GM21825 (cell line): ENCODE measurements at regions not wholly inside any gene's neighbourhood (a gene's known extent, or its start where the extent isn't known, plus 50 kb on each side); places are given as distances from the start of the nearest gene placed in this dataset.
"Not testable (repeated sequence)": the region's sequence is repeated elsewhere in the genome, so short reads cannot be mapped to it uniquely, and the experiment has no call there.

Source experiments
- ATAC-seq: cut with Tn5 transposase; IDR thresholded peaks from one replicate; pipeline ENCODE4 v1.9.1; 2021; ENCODE audit warnings: mild to moderate bottlenecking, moderate library complexity; ENCODE audit not compliant: unreplicated experiment

DNA sequence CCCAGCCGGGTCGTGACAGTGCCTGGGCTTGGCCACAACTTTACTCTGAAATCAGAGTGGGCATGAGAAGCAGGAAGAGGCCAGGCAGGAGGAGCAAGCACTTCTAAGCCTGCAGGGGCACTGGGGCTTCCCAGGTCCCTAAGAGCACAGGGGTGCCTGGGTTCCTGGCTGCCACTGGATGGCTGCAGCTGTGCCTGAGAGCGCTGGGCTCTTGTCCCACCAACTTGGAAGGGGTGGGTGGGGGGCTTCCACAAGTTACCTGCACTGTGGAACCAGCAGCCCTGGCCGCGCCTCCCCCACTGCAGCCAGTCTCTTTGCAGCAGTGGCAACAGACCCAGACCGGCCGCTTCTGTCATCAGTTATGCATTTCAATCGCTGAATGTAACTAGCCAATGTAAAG, 434.7 kb upstream of the GRM3 start:
- no peak for ATAC-seq

GRCh38 chr7:86207740-86208139, 436.0 kb upstream of the GRM3 start:
- no peak for ATAC-seq

DNA sequence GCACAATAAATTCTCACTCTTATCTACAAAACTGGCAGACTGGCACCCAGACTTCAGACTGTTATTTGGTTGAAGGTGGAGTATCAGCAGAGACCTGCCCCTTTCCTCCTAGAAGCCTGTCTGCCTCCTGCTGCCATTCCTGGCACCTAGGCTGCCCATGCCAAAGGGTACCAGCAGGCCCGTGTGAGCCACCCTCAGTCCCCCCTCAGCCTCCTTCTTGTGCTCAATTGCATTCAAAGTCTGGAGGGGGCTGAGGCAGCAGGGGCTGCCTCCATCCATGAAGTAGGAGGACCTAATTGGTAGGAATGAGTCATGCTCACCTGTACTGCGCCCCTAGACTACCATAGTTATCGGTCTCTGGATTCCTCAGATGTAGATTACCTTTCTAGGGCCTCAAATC, 440.9 kb upstream of the GRM3 start:
- no peak for ATAC-seq

DNA sequence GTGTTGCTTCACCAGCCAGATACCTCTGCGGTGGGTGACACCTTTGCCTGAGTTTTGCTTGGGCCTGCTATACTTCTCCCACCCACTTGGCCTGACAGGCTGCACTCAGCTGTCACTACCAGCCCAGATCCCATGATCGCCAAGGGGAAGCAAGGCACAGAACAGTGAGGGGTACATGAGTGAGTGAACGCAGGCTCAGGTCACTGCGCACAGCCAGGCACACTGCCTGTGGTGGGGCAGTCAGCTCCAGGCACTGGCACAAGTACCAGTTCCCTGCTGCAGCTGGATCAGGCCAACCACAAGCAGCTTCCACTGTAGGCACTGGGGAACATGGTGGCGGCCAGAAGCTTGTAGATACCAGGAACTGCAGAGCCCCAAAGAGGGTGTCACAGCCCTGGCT, 441.9 kb upstream of the GRM3 start:
- ATAC-seq: no peak

GRCh38 chr7:86199881-86200614, 443.7 kb upstream of the GRM3 start:
- ATAC-seq: no peak

DNA sequence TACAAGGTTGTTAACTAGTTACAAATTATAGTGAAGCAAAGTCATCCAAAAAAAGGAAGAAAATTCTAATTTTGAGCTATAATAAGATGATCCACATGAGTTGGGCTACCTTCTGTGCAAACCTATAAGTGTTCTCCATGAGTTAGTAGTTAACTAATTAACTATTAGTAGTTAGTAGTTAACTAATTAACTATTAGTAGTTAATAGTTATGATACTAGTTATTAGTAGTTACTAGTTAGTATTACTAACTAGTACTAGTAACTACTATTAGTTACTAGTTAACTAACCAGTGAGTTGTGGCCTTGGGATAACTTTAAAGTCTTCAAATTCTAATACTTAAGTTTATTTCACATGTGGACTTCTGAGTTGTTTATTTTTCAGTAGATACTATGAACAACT, 453.4 kb upstream of the GRM3 start:
- no peak for ATAC-seq

GRCh38 chr7:86181474-86181873, 462.2 kb upstream of the GRM3 start:
- no peak for ATAC-seq

DNA sequence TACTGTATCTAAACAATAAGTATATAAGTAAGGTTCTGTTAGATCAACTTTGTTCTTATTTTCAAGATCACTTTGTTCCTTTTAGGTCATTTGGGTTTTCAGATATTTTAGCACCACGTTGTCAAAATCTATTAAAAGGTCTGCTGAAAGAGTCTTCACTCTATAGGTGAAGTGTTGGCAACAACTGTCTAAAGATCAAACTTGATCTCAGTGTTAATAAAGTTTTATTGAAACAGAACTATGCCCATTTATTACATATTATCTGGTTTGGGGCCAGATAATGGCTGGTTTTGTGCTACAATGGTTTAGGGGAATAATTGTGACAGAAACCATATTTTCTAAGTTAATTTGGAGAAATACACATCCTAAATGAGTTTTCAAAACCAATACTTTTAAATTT, 478.9 kb upstream of the GRM3 start:
- no peak for ATAC-seq

GRCh38 chr7:86158111-86158510, 485.6 kb upstream of the GRM3 start:
- ATAC-seq: no peak

DNA sequence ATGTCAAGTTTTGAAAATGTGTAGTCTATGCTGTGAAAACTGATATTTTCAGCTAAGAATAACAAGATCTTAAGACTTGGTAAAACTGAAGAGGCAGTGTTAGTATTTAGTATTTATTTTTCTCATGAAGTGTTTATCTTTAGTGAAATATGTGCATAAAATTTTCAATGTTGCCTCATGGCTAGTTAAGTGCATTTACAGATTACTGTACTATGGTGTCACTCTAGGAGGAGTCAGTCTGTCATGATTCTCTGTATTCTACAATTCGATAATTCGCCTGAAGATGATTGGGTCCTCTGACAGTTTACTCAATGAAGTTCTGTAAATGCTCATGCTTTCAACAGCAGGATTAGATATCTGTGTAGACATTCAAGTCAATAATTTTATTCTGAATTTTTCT, 488.1 kb upstream of the GRM3 start:
- no peak for ATAC-seq

DNA sequence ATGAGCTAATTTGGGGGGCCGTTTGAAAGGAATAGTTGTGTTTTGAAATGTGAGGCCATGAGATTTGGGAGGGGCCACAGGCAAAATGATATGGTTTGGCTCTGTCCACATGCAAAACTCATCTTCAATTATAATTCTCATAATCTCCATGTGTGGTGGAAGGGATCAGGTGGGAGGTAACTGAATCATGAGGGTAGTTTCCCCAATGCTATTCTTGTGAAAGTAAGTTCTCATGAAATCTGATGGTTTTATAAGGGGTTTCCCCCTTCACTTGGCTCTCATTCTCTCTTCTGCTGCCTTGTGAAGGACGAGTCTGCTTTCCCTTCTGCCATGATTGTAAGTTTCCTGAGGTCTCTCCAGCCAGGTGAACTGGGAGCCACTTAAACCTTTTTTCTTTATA, 490.8 kb upstream of the GRM3 start:
- ATAC-seq: no peak

DNA sequence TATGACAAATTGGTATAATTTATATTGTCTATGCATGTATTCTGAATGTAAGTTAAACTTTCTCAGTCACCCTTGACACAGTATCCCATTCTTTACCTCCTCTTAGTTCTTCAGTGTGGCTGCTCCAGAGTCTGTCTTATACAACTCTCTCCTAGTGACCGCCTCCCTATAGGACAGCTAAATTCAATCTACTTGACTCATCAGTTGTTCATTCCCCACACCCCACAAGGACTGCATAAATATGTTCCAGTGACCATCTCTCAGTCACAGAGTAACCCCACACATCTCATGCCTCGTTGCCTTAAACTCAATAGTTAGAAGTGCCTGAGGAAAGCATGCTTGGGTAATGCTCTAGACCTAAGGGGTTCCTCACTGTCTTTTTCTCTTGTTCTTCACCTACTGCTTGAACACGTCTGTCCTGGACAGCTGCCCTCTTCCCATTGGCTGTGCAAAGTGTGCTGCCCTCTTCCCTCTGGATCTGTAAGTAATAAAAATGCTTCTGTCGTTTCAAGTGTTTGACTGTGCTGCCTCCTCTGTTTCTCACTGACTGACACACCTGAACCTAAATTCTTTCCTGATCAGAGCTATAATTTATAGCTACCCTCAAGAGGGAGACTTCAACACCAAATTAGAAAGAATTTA, 494.6 kb upstream of the GRM3 start:
- no peak for ATAC-seq

DNA sequence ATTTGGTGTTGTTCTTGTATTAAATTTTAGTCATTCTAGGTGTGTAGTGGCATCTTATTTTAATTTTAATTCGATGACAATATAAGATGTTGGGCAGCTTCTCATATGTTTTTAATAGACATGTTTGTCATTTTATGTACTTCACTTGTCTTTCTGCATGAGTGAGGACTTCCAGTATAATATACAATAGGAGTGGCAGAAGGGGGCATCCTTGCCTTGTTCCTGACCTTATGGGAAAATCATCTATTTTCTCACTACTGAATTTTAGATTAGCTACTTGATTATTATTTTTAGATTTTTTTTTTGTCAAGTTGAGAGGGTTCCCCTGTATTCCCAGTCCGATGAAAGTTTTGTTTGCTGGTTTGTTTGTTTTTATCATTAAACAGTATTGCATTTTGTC, 495.2 kb upstream of the GRM3 start:
- ATAC-seq: no peak

- ATAC-seq: no peak
Observed at GRCh38 chr7:86137343-86137742, 506.4 kb upstream of the GRM3 start.

- no peak for ATAC-seq
Observed at GRCh38 chr7:86130268-86130667, 513.4 kb upstream of the GRM3 start.

- no peak for ATAC-seq
Observed at GRCh38 chr7:86123476-86123875, 520.2 kb upstream of the GRM3 start.

DNA sequence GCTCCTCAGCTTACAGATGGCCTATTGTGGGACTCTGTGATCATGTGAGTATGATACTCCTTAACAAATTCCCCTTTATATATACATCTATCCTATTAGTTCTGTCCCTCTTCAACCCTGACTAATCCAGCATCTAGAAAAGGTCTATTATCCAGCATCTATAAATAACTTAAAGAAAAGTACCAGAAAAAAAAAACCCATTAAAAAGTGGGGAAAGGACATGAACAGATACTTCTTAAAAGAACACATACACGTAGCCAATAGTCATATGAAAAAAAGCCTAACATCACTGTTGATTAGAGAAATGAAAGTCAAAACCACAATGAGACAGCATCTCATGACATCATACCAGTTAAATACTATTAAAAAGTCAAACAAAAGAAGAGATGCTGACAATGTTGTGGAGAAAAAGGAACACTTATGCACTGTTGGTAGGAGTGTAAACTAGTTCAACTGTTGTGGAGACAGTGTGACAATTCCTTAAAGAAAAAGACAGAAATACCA, 549.5 kb upstream of the GRM3 start:
- no peak for ATAC-seq

DNA sequence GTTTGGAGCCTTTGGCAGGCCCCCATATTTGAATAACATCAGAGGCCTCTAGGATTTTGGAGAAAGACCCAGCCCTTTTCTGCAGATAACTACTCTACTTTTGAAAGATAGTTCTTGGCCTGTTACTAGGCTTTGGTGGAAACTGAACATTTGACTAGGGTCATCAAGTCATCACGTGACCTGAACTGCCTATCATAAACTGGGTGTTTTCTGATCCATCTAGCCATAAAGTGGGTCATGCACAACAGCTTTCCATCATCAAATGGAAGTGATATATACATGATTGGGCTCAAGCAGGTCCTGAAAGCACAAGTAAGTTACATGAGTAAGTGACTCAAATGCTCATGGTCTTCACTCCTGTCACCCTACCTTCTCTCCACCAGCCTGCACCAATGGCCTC, 552.3 kb upstream of the GRM3 start:
- ATAC-seq: no peak

DNA sequence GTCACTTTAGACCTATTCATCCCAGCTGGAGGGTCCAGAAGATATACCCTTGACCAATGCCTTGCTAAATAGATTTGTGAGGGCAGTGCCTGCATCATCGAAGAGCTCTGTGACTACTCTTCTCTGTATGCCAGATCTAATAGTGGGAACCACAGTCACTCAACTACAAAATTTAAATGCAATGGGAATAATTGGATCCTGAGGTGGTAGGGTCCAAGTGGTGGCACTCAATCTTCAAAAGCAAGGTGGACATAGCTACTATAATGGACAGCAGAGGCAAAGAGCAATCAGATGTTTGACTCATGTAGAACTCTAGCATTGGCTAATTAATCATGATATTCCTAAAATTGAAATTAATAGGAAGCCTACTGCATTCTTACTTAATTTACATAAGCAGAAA, 554.3 kb upstream of the GRM3 start:
- no peak for ATAC-seq

GRCh38 chr7:86064572-86064971, 579.1 kb upstream of the GRM3 start:
- ATAC-seq: not testable (repeated sequence)

DNA sequence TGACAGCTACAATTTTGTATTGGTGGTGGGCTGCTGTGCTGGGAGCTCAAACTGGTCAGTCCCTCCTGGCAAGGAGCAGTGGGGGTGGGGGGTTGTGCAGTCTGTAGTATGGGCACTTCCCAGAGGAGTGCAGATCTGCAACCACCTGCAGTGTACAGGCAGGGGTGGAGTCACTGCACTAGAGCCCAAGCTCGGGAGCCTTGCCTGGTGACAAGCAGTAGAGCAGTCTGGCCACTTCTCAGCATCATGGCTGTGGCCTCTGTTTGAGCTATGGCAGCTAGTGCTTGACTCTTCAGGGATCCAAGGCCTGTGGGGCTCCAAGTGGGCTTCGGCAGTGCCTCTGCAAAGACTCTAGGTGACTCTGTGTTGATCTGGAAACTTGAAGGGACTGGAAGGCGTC, 585.1 kb upstream of the GRM3 start:
- no peak for ATAC-seq

DNA sequence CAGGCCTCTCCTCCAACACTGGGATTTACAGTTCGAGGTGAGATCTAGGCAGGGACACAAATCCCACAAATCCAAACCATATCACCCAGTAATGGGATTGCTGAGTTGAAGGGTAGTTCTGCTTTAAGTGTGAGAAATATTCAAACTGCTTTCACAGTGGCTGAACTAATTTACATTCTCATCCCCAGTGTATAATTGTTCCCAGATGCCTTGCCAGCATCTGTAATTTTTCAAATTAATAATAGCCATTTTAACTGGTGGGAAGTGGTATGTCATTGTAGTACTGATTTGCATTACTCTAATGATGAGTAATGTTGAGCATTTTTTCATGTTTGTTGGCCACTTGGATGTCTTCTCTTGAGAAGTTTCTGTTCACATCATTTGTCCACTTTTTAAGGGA, 592.8 kb upstream of the GRM3 start:
- ATAC-seq: no peak

DNA sequence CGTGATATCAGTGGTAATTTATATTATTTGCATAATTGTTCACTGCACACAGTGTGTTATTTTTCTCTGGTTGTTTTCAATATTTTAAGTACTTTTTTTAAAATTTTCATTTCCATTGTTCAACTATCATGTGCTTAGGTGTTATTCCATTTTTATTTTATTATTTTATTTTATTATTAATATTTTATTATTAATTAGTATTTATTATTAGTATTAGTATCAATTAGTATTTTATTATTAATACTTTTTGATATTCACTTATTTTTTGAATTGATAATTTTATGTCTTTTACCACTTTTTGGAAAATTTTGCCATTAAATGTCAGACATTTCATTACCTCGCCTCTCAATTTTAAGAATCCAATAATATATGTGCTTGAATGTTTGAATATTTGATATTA, 593.8 kb upstream of the GRM3 start:
- ATAC-seq: no peak
